ENCODE measurements at regions not wholly inside any gene's neighbourhood (a gene's known extent, or its start where the extent isn't known, plus 50 kb on each side); places are given as distances from the start of the nearest gene placed in this dataset.

DNA sequence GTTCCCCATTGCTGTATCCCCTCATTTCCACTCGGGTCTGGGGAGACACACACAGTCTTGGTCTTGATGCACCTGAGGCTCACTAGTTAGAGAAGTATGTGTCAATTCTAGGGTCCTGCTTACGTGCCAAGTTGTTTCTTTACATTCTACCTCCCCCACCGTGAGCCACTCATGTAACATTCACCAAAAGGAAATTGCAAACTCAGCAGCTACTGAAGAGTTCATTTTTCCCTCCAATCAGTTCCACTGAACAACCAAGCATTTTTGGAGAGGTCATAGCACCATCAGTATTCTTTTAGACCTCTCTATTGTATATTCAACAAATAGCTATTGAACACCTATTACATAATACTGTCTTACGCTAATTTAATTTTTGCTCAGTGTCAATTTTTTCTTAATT lies 281.1 kb downstream of the SH3GL2 start:
- Histone ChIP-seq H3K4ac (ENCODE audit: low read depth, low read length) (no peak overlapping the region), H2AK5ac (ENCODE audit: insufficient read length, low read length) (no peak overlapping the region), H2BK5ac (ENCODE audit: insufficient read length, low read length) (no peak overlapping the region), H3K23ac (ENCODE audit: insufficient read length, low read depth, low read length) (no peak overlapping the region), H3K79me1 (ENCODE audit: insufficient read depth, low read depth, low read length, poor library complexity, severe bottlenecking) (no peaks in the 10 kb centered on the region), H3K14ac (ENCODE audit: insufficient read depth, low read length) (no peak overlapping the region), H3K9ac (ENCODE audit: extremely low read depth, insufficient read length, low read length) (no peak overlapping the region), H3K23me2 (ENCODE audit: insufficient read length, low read depth, low read length, poor library complexity, severe bottlenecking) (no peaks in the 10 kb centered on the region), H2BK20ac (ENCODE audit: low read depth, low read length, poor library complexity, severe bottlenecking) (no peak overlapping the region), H2AFZ (ENCODE audit: low read length) (no peak overlapping the region), H2BK15ac (ENCODE audit: low read depth, low read length) (no peak overlapping the region), H4K91ac (ENCODE audit: insufficient read length, low read depth, low read length) (no peak overlapping the region), H3K27me3 (ENCODE audit: insufficient read depth, low read length) (no peaks in the 10 kb centered on the region), H3K79me2 (ENCODE audit: insufficient read depth, low read length) (no peaks in the 10 kb centered on the region), H3K4me1 (ENCODE audit: insufficient read depth, low read length) (no peaks in the 10 kb centered on the region), H2BK120ac (ENCODE audit: low read depth, low read length, poor library complexity, severe bottlenecking) (no peak overlapping the region), H4K5ac (ENCODE audit: insufficient read length, low read depth, low read length) (no peak overlapping the region), H4K8ac (replicated peaks; ENCODE audit: insufficient read length, low read depth, low read length) (no peak overlapping the region), H3T11ph (ENCODE audit: low read length) (no peak overlapping the region), H3K56ac (ENCODE audit: insufficient read length, low read depth, low read length) (no peak overlapping the region), H2BK12ac (ENCODE audit: insufficient read length, low read depth, low read length) (no peak overlapping the region), H3K18ac (ENCODE audit: insufficient read length, low read depth, low read length) (no peak overlapping the region), H4K20me1 (ENCODE audit: control insufficient read depth, insufficient read depth, insufficient read length) (no peaks in the 10 kb centered on the region), H3K9me3 (ENCODE audit: control insufficient read depth, low read depth, low read length) (no peaks in the 10 kb centered on the region), H3K4me2 (ENCODE audit: insufficient read depth, insufficient read length, low read length) (no peak overlapping the region), H3K27ac (ENCODE audit: insufficient read length, low read depth, low read length) (no peak overlapping the region)
- Mint-ChIP-seq H3K27me3 (ENCODE audit: low read depth) (no peaks in the 10 kb centered on the region; the same call in 1 of the 2 replicates), H3K4me3 (no peak overlapping the region), H3K4me1 (no peaks in the 10 kb centered on the region), H3K9me3 (no peaks in the 10 kb centered on the region), H3K27ac (no peak overlapping the region), H3K36me3 (ENCODE audit: insufficient read depth in 1 of 3, low read depth in 3 of 3) (no peaks in the 10 kb centered on the region)
- no CpG with 5 or more reads among the region's 4 CpGs for WGBS (ENCODE audit: extremely low coverage, insufficient read length, low lambda C conversion rate)
- TF ChIP-seq, protein P1, sequence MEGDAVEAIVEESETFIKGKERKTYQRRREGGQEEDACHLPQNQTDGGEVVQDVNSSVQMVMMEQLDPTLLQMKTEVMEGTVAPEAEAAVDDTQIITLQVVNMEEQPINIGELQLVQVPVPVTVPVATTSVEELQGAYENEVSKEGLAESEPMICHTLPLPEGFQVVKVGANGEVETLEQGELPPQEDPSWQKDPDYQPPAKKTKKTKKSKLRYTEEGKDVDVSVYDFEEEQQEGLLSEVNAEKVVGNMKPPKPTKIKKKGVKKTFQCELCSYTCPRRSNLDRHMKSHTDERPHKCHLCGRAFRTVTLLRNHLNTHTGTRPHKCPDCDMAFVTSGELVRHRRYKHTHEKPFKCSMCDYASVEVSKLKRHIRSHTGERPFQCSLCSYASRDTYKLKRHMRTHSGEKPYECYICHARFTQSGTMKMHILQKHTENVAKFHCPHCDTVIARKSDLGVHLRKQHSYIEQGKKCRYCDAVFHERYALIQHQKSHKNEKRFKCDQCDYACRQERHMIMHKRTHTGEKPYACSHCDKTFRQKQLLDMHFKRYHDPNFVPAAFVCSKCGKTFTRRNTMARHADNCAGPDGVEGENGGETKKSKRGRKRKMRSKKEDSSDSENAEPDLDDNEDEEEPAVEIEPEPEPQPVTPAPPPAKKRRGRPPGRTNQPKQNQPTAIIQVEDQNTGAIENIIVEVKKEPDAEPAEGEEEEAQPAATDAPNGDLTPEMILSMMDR (conservative IDR thresholded peaks at IDR 0.05) = no peak
- no peak for DNase-seq
